Type B pancreatic cell (in vitro differentiated cells): ENCODE measurements at regions not wholly inside any gene's neighbourhood (a gene's known extent, or its start where the extent isn't known, plus 50 kb on each side); places are given as distances from the start of the nearest gene placed in this dataset.

ENCODE experiments used
- DNase-seq: peaks from one replicate; pipeline ENCODE4 v3.0.0; 2021; ENCODE audit warnings: mixed read lengths; ENCODE audit not compliant: unreplicated experiment; ENCODE audit errors: extremely low spot score
- H3K27ac Mint-ChIP-seq: 2 replicates; pipeline ENCODE4 v1.8.0; 2021; ENCODE audit warnings: mild to moderate bottlenecking, mixed read lengths
- H3K27me3 Mint-ChIP-seq: 2 replicates; pipeline ENCODE4 v1.8.0; 2021; ENCODE audit warnings: mixed read lengths
- H3K36me3 Mint-ChIP-seq: 2 replicates; pipeline ENCODE4 v1.8.0; 2021; ENCODE audit warnings: mixed read lengths
- H3K4me1 Mint-ChIP-seq: one replicate; pipeline ENCODE4 v1.8.0; 2021; ENCODE audit warnings: mixed read lengths; ENCODE audit not compliant: unreplicated experiment
- H3K4me3 Mint-ChIP-seq: 2 replicates; pipeline ENCODE4 v1.8.0; 2021; ENCODE audit warnings: mild to moderate bottlenecking, mixed read lengths
- H3K9me3 Mint-ChIP-seq: 2 replicates; pipeline ENCODE4 v1.8.0; 2021; ENCODE audit warnings: mixed read lengths
- CTCF ChIP-seq: fragments of 200-600 bp; sonication (generic); conservative IDR thresholded peaks from 2 replicates; pipeline ENCODE4 v1.5.0; 2021; ENCODE audit warnings: antibody characterized with exemption, mild to moderate bottlenecking

GRCh38 chr5:111952555-111952954, 195.6 kb upstream of the NREP start:
- no peaks in the 10 kb centered on the region for H3K9me3 Mint-ChIP-seq
- H3K27me3 Mint-ChIP-seq: no peaks in the 10 kb centered on the region
- no peak for TF ChIP-seq CTCF
- no peak overlapping the region for H3K27ac Mint-ChIP-seq
- H3K4me3 Mint-ChIP-seq: no peak overlapping the region
- no peaks in the 10 kb centered on the region for H3K36me3 Mint-ChIP-seq
- DNase-seq: no peak
- H3K4me1 Mint-ChIP-seq: no peaks in the 10 kb centered on the region

GRCh38 chr5:111950660-111951059, 193.7 kb upstream of the NREP start:
- Mint-ChIP-seq H3K4me3 (no peak overlapping the region), H3K36me3 (no peaks in the 10 kb centered on the region), H3K4me1 (no peaks in the 10 kb centered on the region), H3K27ac (no peak overlapping the region), H3K27me3 (no peaks in the 10 kb centered on the region), H3K9me3 (no peaks in the 10 kb centered on the region)
- DNase-seq: no peak
- no peak for TF ChIP-seq CTCF

- peaks cover 3% of the 10 kb centered on the region for H3K27me3 Mint-ChIP-seq
- H3K4me3 Mint-ChIP-seq: no peak overlapping the region
- no peak overlapping the region for H3K27ac Mint-ChIP-seq
- H3K9me3 Mint-ChIP-seq: no peaks in the 10 kb centered on the region
- no peaks in the 10 kb centered on the region for H3K36me3 Mint-ChIP-seq
- no peak for DNase-seq
- H3K4me1 Mint-ChIP-seq: no peaks in the 10 kb centered on the region
- TF ChIP-seq CTCF: no peak
Observed at GRCh38 chr5:111948092-111948841, 191.3 kb upstream of the NREP start.

- DNase-seq: no peak
- no peak for TF ChIP-seq CTCF
- H3K9me3 Mint-ChIP-seq: no peaks in the 10 kb centered on the region
- peaks cover 3% of the 10 kb centered on the region for H3K27me3 Mint-ChIP-seq
- H3K4me1 Mint-ChIP-seq: no peaks in the 10 kb centered on the region
- H3K4me3 Mint-ChIP-seq: no peak overlapping the region
- H3K36me3 Mint-ChIP-seq: no peaks in the 10 kb centered on the region
- H3K27ac Mint-ChIP-seq: no peak overlapping the region
Observed at GRCh38 chr5:111946556-111946955, 189.6 kb upstream of the NREP start.

GRCh38 chr5:111945535-111945934, 188.5 kb upstream of the NREP start:
- no peaks in the 10 kb centered on the region for H3K9me3 Mint-ChIP-seq
- no peak overlapping the region for H3K27ac Mint-ChIP-seq
- no peak for TF ChIP-seq CTCF
- H3K36me3 Mint-ChIP-seq: no peaks in the 10 kb centered on the region
- no peak for DNase-seq
- no peak overlapping the region for H3K4me3 Mint-ChIP-seq
- peaks cover 3% of the 10 kb centered on the region for H3K27me3 Mint-ChIP-seq
- H3K4me1 Mint-ChIP-seq: no peaks in the 10 kb centered on the region
